Neural progenitor cell (in vitro differentiated cells): ENCODE measurements at regions not wholly inside any gene's neighbourhood (a gene's known extent, or its start where the extent isn't known, plus 50 kb on each side); places are given as distances from the start of the nearest gene placed in this dataset.

Experiments
- EZH2 ChIP-seq: fragments of 200-600 bp; sonication (generic); IDR thresholded peaks from 2 replicates; pipeline ENCODE4 v1.6.1; 2017; ENCODE audit warnings: antibody characterized with exemption, mild to moderate bottlenecking, moderate library complexity
- TF ChIP-seq, protein P1 (sequence below): fragments of 200-600 bp; sonication (generic); IDR thresholded peaks from 2 replicates; pipeline ENCODE4 v1.5.1; 2017; ENCODE audit warnings: antibody characterized with exemption, mild to moderate bottlenecking

DNA sequence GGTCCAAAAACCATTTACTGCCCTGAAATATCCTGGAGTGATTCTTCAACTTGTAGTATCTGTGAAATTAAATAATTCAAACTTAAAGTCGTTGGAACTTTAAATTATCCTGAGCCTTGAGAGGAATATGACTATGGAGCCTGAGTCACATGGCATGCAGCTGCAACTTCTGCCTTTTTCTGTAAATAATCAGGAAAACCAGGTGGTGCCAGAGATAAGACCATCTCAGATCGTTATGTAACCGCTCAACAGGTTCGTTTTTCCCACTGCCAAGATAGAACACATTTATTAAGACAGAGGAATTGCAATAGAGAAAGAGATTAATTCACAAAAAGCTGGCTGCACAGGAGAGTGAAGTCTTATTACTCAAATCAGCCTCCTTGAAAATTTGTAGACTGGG, 876.5 kb downstream of the SUCLG1 start:
- TF ChIP-seq, protein P1, sequence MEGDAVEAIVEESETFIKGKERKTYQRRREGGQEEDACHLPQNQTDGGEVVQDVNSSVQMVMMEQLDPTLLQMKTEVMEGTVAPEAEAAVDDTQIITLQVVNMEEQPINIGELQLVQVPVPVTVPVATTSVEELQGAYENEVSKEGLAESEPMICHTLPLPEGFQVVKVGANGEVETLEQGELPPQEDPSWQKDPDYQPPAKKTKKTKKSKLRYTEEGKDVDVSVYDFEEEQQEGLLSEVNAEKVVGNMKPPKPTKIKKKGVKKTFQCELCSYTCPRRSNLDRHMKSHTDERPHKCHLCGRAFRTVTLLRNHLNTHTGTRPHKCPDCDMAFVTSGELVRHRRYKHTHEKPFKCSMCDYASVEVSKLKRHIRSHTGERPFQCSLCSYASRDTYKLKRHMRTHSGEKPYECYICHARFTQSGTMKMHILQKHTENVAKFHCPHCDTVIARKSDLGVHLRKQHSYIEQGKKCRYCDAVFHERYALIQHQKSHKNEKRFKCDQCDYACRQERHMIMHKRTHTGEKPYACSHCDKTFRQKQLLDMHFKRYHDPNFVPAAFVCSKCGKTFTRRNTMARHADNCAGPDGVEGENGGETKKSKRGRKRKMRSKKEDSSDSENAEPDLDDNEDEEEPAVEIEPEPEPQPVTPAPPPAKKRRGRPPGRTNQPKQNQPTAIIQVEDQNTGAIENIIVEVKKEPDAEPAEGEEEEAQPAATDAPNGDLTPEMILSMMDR, result no peak
- no peak for TF ChIP-seq EZH2
